H1 (cell line): ENCODE measurements at regions not wholly inside any gene's neighbourhood (a gene's known extent, or its start where the extent isn't known, plus 50 kb on each side); places are given as distances from the start of the nearest gene placed in this dataset.

ENCODE experiments used
- CTBP2 ChIP-seq: IDR thresholded peaks from 2 replicates; pipeline ENCODE4 v1.7.0; 2011; ENCODE audit warnings: borderline replicate concordance, mild to moderate bottlenecking, moderate library complexity, mixed read lengths, low read length; ENCODE audit not compliant: insufficient read depth, insufficient read length
- EGR1 ChIP-seq: IDR thresholded peaks from 2 replicates; pipeline ENCODE4 v1.6.1; 2011; ENCODE audit warnings: low read depth, low read length, borderline replicate concordance
- EP300 ChIP-seq, 2 experiments: IDR thresholded peaks; 1 replicate in 1 of 2; 2 replicates in 1 of 2; pipeline ENCODE4 v1.6.1; 2011 to 2012; ENCODE audit warnings: low read depth in 2 of 2, low read length in 2 of 2, mild to moderate bottlenecking in 2 of 2, borderline replicate concordance in 1 of 2, inconsistent platforms in 1 of 2, moderate library complexity in 1 of 2
- JUN ChIP-seq: IDR thresholded peaks from 2 replicates; pipeline ENCODE4 v1.6.1; 2011; ENCODE audit warnings: low read depth, mild to moderate bottlenecking, improper control_type of control experiment, low read length
- POLR2AphosphoS5 ChIP-seq: IDR thresholded peaks from 2 replicates; pipeline ENCODE4 v1.6.1; 2011; ENCODE audit warnings: low read depth, low read length
- RBBP5 ChIP-seq: IDR thresholded peaks from 2 replicates; pipeline ENCODE4 v1.7.1; 2012; ENCODE audit warnings: low read depth, mild to moderate bottlenecking, inconsistent platforms, low read length, moderate library complexity, borderline replicate concordance
- SIRT6 ChIP-seq: IDR thresholded peaks from one replicate; pipeline ENCODE4 v1.7.1; 2012; ENCODE audit warnings: low read length, inconsistent platforms
- TAF1 ChIP-seq: IDR thresholded peaks from 2 replicates; pipeline ENCODE4 v1.6.1; 2011; ENCODE audit warnings: mild to moderate bottlenecking, low read depth, low read length
- TF ChIP-seq, protein P1 (sequence below), 3 experiments: IDR thresholded peaks; 1 replicate in 2 of 3; 2 replicates in 1 of 3; pipeline versions ENCODE4 v1.5.1 to v1.6.1; 2011; ENCODE audit warnings: low read length in 3 of 3, mild to moderate bottlenecking in 3 of 3, inconsistent platforms in 2 of 3, low read depth in 1 of 3, moderate library complexity in 1 of 3; ENCODE audit not compliant: insufficient read depth in 1 of 3; ENCODE audit errors: control extremely low read depth in 1 of 3

DNA sequence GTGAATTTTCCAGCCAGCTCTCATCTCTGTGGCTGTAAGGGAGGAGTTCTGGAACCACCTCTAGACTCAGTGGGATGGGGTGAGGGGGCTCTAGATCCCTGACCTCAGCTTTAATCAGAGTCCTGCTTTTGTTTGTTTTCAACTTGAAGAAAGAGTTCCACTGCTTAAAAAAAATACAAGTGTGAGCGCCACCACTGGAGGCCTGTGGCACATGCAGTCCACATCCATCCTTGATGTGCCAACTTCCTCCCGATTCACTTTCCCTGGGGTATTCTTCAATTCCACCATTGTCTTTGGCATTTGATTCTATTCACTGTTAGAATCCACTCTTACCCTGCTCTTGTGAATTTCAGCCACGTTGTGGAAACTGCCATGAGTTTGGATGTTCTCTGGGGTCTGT, 62.4 kb upstream of the GJB6 start:
- TF ChIP-seq, protein P1, sequence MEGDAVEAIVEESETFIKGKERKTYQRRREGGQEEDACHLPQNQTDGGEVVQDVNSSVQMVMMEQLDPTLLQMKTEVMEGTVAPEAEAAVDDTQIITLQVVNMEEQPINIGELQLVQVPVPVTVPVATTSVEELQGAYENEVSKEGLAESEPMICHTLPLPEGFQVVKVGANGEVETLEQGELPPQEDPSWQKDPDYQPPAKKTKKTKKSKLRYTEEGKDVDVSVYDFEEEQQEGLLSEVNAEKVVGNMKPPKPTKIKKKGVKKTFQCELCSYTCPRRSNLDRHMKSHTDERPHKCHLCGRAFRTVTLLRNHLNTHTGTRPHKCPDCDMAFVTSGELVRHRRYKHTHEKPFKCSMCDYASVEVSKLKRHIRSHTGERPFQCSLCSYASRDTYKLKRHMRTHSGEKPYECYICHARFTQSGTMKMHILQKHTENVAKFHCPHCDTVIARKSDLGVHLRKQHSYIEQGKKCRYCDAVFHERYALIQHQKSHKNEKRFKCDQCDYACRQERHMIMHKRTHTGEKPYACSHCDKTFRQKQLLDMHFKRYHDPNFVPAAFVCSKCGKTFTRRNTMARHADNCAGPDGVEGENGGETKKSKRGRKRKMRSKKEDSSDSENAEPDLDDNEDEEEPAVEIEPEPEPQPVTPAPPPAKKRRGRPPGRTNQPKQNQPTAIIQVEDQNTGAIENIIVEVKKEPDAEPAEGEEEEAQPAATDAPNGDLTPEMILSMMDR (IDR thresholded peaks at IDR 0.05; ENCODE audit: control extremely low read depth in 1 of 3, insufficient read depth in 1 of 3, low read depth in 1 of 3, low read length in 3 of 3): peak; percentile 54 to 70 (median 65); a peak in 3 of 4 replicates
- no peak for TF ChIP-seq POLR2AphosphoS5
- TF ChIP-seq SIRT6: no peak
- no peak for TF ChIP-seq EGR1
- TF ChIP-seq EP300 (IDR thresholded peaks at IDR 0.05; ENCODE audit: borderline replicate concordance in 1 of 2, low read depth in 2 of 2, low read length in 2 of 2): no peak
- no peak for TF ChIP-seq CTBP2
- no peak for TF ChIP-seq JUN
- no peak for TF ChIP-seq RBBP5
- TF ChIP-seq TAF1: no peak
